Transverse colon (tissue), 4 donors: ENCODE measurements at regions not wholly inside any gene's neighbourhood (a gene's known extent, or its start where the extent isn't known, plus 50 kb on each side); places are given as distances from the start of the nearest gene placed in this dataset.

Experiments
- DNase-seq: peaks from one replicate; pipeline ENCODE4 v3.0.0-alpha.2; 2019
- H3K27ac ChIP-seq, 4 donors: fragments of 200-600 bp; sonication (generic); 2 replicates each; pipeline ENCODE4 v1.5.1; 2016 to 2018; ENCODE audit warnings: inconsistent platforms in 4 of 4
- H3K27me3 ChIP-seq: fragments of 200-600 bp; sonication (generic); 2 replicates; pipeline ENCODE4 v1.5.1; 2017; ENCODE audit warnings: inconsistent platforms
- H3K36me3 ChIP-seq, 4 donors: fragments of 200-600 bp; sonication (generic); 2 replicates each; pipeline ENCODE4 v1.5.1; 2017 to 2019; ENCODE audit warnings: inconsistent platforms in 4 of 4
- H3K4me1 ChIP-seq, 4 donors: fragments of 200-600 bp; sonication (generic); 2 replicates each; pipeline ENCODE4 v1.5.1; 2017 to 2020; ENCODE audit warnings: inconsistent platforms in 4 of 4
- H3K4me3 ChIP-seq, 4 donors: fragments of 200-600 bp; sonication (generic); 1 replicate in 1 of 4; 2 replicates in 3 of 4; pipeline versions ENCODE4 v1.5.1 to v1.6.1; 2017 to 2019; ENCODE audit warnings: inconsistent platforms in 4 of 4
- H3K9me3 ChIP-seq, 2 donors: fragments of 200-600 bp; sonication (generic); 2 replicates each; pipeline ENCODE4 v1.5.1; 2017 to 2019; ENCODE audit warnings: inconsistent platforms in 2 of 2
- CTCF ChIP-seq, 5 experiments: fragments of 200-600 bp in 3 of 5; fragments of 450-650 bp in 2 of 5; sonication (generic) in 3 of 5; IDR thresholded peaks; 1 replicate in 2 of 5; 2 replicates in 3 of 5; pipeline ENCODE4 v1.5.1; 2016 to 2017; ENCODE audit warnings: antibody characterized with exemption in 5 of 5, inconsistent platforms in 3 of 5, mild to moderate bottlenecking in 2 of 5, moderate library complexity in 1 of 5
- EP300 ChIP-seq: sonication (generic); formaldehyde crosslinking; IDR thresholded peaks from one replicate; pipeline ENCODE4 v1.6.1; 2017; ENCODE audit warnings: antibody characterized with exemption, low read depth
- POLR2A ChIP-seq: fragments of 450-650 bp; IDR thresholded peaks from one replicate; pipeline ENCODE4 v1.6.1; 2016; ENCODE audit warnings: antibody characterized with exemption, mild to moderate bottlenecking, moderate library complexity
- POLR2AphosphoS5 ChIP-seq, 3 donors: sonication (generic); formaldehyde crosslinking; IDR thresholded peaks; one replicate each; pipeline ENCODE4 v1.6.1; 2016; ENCODE audit warnings: antibody characterized with exemption in 3 of 3
- WGBS, 2 donors: methylation state at CpG; one replicate each; pipeline ENCODE4 v1.1.5; 2018; ENCODE audit warnings: low coverage in 1 of 2; 5-methylcytosine and 5-hydroxymethylcytosine counted together
- in situ Hi-C, 4 donors: fragments of 200-750 bp; cut with MboI; loops; one replicate each; pipeline versions ENCODE4 v1.15.0 to v1.15.1; 2017; ENCODE audit warnings: low sequenced_read_pairs in 3 of 4, low pct_ligation_motif_present in 1 of 4, low pct_unique_long_range_greater_than_20kb in 1 of 4
- intact Hi-C: fragments of 100-400 bp; cut with DNase I; formaldehyde crosslinking; loops from one replicate; pipeline ENCODE4 v1.15.1; 2023; ENCODE audit warnings: low total_unique reads

- Histone ChIP-seq H3K36me3 (no peaks in the 10 kb centered on the region), H3K9me3 (no peaks in the 10 kb centered on the region), H3K4me3 (no peak overlapping the region), H3K4me1 (no peaks in the 10 kb centered on the region), H3K27me3 (no peaks in the 10 kb centered on the region), H3K27ac (no peak overlapping the region)
- TF ChIP-seq POLR2AphosphoS5 (IDR thresholded peaks at IDR 0.05) = no peak
- no peak for TF ChIP-seq EP300
- TF ChIP-seq CTCF (IDR thresholded peaks at IDR 0.05) = no peak
- TF ChIP-seq POLR2A = no peak
- intact Hi-C loops = no loop called here
- in situ Hi-C loops = no loop called here
- no peak for DNase-seq
These were observed 1021.7 kb downstream of the EFNA5 start for GRCh38 chr5:106649031-106649430.

GRCh38 chr5:106648401-106648800 is 1022.3 kb downstream of the EFNA5 start:
- in situ Hi-C loops (no loop called here), intact Hi-C loops (no loop called here)
- no peaks in the 10 kb centered on the region for H3K36me3 ChIP-seq
- H3K27ac ChIP-seq = no peak overlapping the region
- TF ChIP-seq CTCF (IDR thresholded peaks at IDR 0.05) (no peak), POLR2AphosphoS5 (IDR thresholded peaks at IDR 0.05) (no peak), POLR2A (no peak), EP300 (no peak)
- 50 to 74% methylated on average over 1 to 2 of the region's 2 CpGs for WGBS, 2 donors
- no peak for DNase-seq
- no peaks in the 10 kb centered on the region for H3K4me1 ChIP-seq
- H3K4me3 ChIP-seq = no peak overlapping the region
- H3K27me3 ChIP-seq = no peaks in the 10 kb centered on the region
- H3K9me3 ChIP-seq = no peaks in the 10 kb centered on the region

GRCh38 chr5:106646106-106646505 is 1024.6 kb downstream of the EFNA5 start:
- WGBS, 2 donors = 93% methylated on average over 1 of the region's 1 CpG
- intact Hi-C loops = no loop called here
- Histone ChIP-seq H3K9me3 (no peaks in the 10 kb centered on the region), H3K4me3 (no peak overlapping the region), H3K36me3 (no peaks in the 10 kb centered on the region), H3K4me1 (no peaks in the 10 kb centered on the region), H3K27me3 (no peaks in the 10 kb centered on the region), H3K27ac (no peak overlapping the region)
- DNase-seq = no peak
- TF ChIP-seq POLR2A (no peak), POLR2AphosphoS5 (IDR thresholded peaks at IDR 0.05) (no peak), EP300 (no peak)
- in situ Hi-C loops = no loop called here

- no peaks in the 10 kb centered on the region for H3K27me3 ChIP-seq
- no peaks in the 10 kb centered on the region for H3K9me3 ChIP-seq
- 60 to 96% methylated on average over 1 of the region's 1 CpG for WGBS, 2 donors
- no peak overlapping the region for H3K4me3 ChIP-seq
- in situ Hi-C loops (no loop called here), intact Hi-C loops (loop anchor here (5.0 kb wide), 1 partner anchor 788 kb away; no protein-coding TSS in a partner anchor)
- no peak overlapping the region for H3K27ac ChIP-seq
- no peak for TF ChIP-seq EP300
- TF ChIP-seq CTCF (IDR thresholded peaks at IDR 0.05) = no peak
- TF ChIP-seq POLR2AphosphoS5 (IDR thresholded peaks at IDR 0.05) = no peak
- TF ChIP-seq POLR2A = no peak
- no peaks in the 10 kb centered on the region for H3K4me1 ChIP-seq
- no peaks in the 10 kb centered on the region for H3K36me3 ChIP-seq
- no peak for DNase-seq
These were observed 1030.2 kb downstream of the EFNA5 start for GRCh38 chr5:106640511-106640910.

- DNase-seq = no peak
- 17 to 46% methylated on average over 2 of the region's 2 CpGs for WGBS, 2 donors
- TF ChIP-seq POLR2A (no peak), EP300 (no peak), CTCF (IDR thresholded peaks at IDR 0.05) (no peak), POLR2AphosphoS5 (IDR thresholded peaks at IDR 0.05) (no peak)
- Histone ChIP-seq H3K9me3 (no peaks in the 10 kb centered on the region), H3K27me3 (no peaks in the 10 kb centered on the region), H3K36me3 (no peaks in the 10 kb centered on the region), H3K27ac (no peak overlapping the region), H3K4me1 (no peaks in the 10 kb centered on the region), H3K4me3 (no peak overlapping the region)
- intact Hi-C loops = no loop called here
- in situ Hi-C loops = no loop called here
These were observed 1031.2 kb downstream of the EFNA5 start for GRCh38 chr5:106639488-106639887.
